ENCODE measurements at regions not wholly inside any gene's neighbourhood (a gene's known extent, or its start where the extent isn't known, plus 50 kb on each side); places are given as distances from the start of the nearest gene placed in this dataset.

DNA sequence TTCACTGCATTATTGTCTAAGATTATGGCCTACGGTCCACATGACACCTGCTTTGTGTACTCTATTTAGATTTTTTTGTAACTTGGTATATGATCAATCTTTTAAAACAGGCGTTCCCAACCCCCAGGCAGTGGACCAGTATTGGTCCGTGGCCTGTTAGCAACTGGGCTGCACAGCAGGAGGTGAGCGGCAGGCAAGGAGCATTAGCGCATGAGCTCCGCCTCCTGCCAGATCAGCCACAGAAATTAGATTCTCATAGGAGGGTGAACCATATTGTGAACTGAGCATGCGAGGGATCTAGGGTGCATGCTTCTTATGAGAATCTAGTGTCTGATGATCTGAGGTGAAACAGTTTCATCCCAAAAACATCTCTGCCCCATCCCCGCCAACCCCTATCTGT, 228.4 kb upstream of the NR5A2 start:
- TF ChIP-seq POLR2A (IDR thresholded peaks at IDR 0.05), result no peak
- TF ChIP-seq, protein P1, sequence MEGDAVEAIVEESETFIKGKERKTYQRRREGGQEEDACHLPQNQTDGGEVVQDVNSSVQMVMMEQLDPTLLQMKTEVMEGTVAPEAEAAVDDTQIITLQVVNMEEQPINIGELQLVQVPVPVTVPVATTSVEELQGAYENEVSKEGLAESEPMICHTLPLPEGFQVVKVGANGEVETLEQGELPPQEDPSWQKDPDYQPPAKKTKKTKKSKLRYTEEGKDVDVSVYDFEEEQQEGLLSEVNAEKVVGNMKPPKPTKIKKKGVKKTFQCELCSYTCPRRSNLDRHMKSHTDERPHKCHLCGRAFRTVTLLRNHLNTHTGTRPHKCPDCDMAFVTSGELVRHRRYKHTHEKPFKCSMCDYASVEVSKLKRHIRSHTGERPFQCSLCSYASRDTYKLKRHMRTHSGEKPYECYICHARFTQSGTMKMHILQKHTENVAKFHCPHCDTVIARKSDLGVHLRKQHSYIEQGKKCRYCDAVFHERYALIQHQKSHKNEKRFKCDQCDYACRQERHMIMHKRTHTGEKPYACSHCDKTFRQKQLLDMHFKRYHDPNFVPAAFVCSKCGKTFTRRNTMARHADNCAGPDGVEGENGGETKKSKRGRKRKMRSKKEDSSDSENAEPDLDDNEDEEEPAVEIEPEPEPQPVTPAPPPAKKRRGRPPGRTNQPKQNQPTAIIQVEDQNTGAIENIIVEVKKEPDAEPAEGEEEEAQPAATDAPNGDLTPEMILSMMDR (IDR thresholded peaks at IDR 0.05), result no peak
